SU-DHL-6 (cell line): ENCODE measurements at regions not wholly inside any gene's neighbourhood (a gene's known extent, or its start where the extent isn't known, plus 50 kb on each side); places are given as distances from the start of the nearest gene placed in this dataset.

Source experiments
- H2AFZ ChIP-seq: fragments of 200-600 bp; sonication (generic); 2 replicates; pipeline ENCODE4 v1.6.1; 2014; ENCODE audit warnings: low read depth, mild to moderate bottlenecking, moderate library complexity, mixed read lengths, antibody characterized with exemption, low read length; ENCODE audit not compliant: severe bottlenecking
- H3F3A ChIP-seq: fragments of 200-600 bp; shearing (Covaris generic); 2 replicates; pipeline ENCODE4 v1.6.0; 2016; ENCODE audit warnings: antibody characterized with exemption, mild to moderate bottlenecking; ENCODE audit not compliant: insufficient read depth
- H3K27ac ChIP-seq: fragments of 200-600 bp; sonication (generic); 2 replicates; pipeline ENCODE4 v1.5.1; 2016; ENCODE audit warnings: low read depth, mild to moderate bottlenecking, low read length, moderate library complexity, mixed read lengths
- H3K27me3 ChIP-seq: fragments of 200-600 bp; sonication (generic), shearing (Covaris generic); 2 replicates; pipeline ENCODE4 v1.6.0; 2014; ENCODE audit warnings: mild to moderate bottlenecking, low read length
- H3K36me3 ChIP-seq: fragments of 200-600 bp; sonication (generic); 2 replicates; pipeline ENCODE4 v1.6.1; 2014; ENCODE audit warnings: mild to moderate bottlenecking, low read length, mixed read lengths
- H3K4me2 ChIP-seq: fragments of 300-600, 200-600 bp; shearing (Covaris generic), sonication (generic); 2 replicates; pipeline ENCODE4 v1.6.0; 2014; ENCODE audit warnings: low read length, low read depth, mild to moderate bottlenecking; ENCODE audit not compliant: poor library complexity, severe bottlenecking
- H3K4me3 ChIP-seq: fragments of 200-600 bp; sonication (generic); 2 replicates; pipeline ENCODE4 v1.5.1; 2014; ENCODE audit warnings: antibody characterized with exemption, low read length, mild to moderate bottlenecking, mixed read lengths; ENCODE audit not compliant: insufficient read depth, poor library complexity, severe bottlenecking
- H3K79me2 ChIP-seq: fragments of 200-600 bp; sonication (generic); 2 replicates; pipeline ENCODE4 v1.6.1; 2014; ENCODE audit warnings: mild to moderate bottlenecking, low read length, moderate library complexity; ENCODE audit not compliant: insufficient read depth
- H3K9ac ChIP-seq: fragments of 200-600 bp; sonication (generic); 2 replicates; pipeline ENCODE4 v1.7.0; 2014; ENCODE audit warnings: mild to moderate bottlenecking, low read length
- H3K9me2 ChIP-seq: fragments of 200-600 bp; sonication (generic); replicated peaks from 2 replicates; pipeline ENCODE4 v1.6.1; 2014; ENCODE audit warnings: low read length; ENCODE audit not compliant: insufficient read depth
- H3K9me3 ChIP-seq: fragments of 200-600 bp; sonication (generic); 2 replicates; pipeline ENCODE4 v1.6.1; 2014; ENCODE audit warnings: low read length, mixed read lengths; ENCODE audit not compliant: insufficient read depth
- H4K20me1 ChIP-seq: fragments of 200-600 bp; sonication (generic); 2 replicates; pipeline ENCODE4 v1.6.1; 2014; ENCODE audit warnings: low read depth, mild to moderate bottlenecking, antibody characterized with exemption, low read length, moderate library complexity, mixed read lengths
- CTCF ChIP-seq: fragments of 200-600 bp; sonication (generic); IDR thresholded peaks from one replicate; pipeline ENCODE4 v1.5.1; 2017; ENCODE audit warnings: antibody characterized with exemption, mild to moderate bottlenecking, low read length, moderate library complexity; ENCODE audit not compliant: insufficient read depth, poor library complexity, severe bottlenecking
- EZH2phosphoT487 ChIP-seq: fragments of 200-600 bp; sonication (generic), shearing (Covaris generic); conservative IDR thresholded peaks from 2 replicates; pipeline ENCODE4 v1.6.1; 2018; ENCODE audit warnings: mild to moderate bottlenecking, antibody characterized with exemption, low read length, moderate library complexity, mixed read lengths

- Histone ChIP-seq H3K9ac (no peak overlapping the region), H3F3A (no peaks in the 10 kb centered on the region), H3K4me2 (no peak overlapping the region), H3K9me2 (no peaks in the 10 kb centered on the region), H3K36me3 (no peaks in the 10 kb centered on the region), H2AFZ (no peak overlapping the region), H3K79me2 (no peaks in the 10 kb centered on the region), H3K27ac (no peak overlapping the region), H4K20me1 (no peaks in the 10 kb centered on the region), H3K4me3 (no peak overlapping the region), H3K9me3 (no peaks in the 10 kb centered on the region), H3K27me3 (no peaks in the 10 kb centered on the region)
- TF ChIP-seq EZH2phosphoT487 (no peak), CTCF (no peak)
These were observed 320.1 kb downstream of the LMX1A start for GRCh38 chr1:165036403-165036802.

- Histone ChIP-seq H3K36me3 (no peaks in the 10 kb centered on the region), H3K9ac (no peak overlapping the region), H3K9me3 (no peaks in the 10 kb centered on the region), H3K4me2 (no peak overlapping the region), H4K20me1 (no peaks in the 10 kb centered on the region), H2AFZ (no peak overlapping the region), H3K9me2 (no peaks in the 10 kb centered on the region), H3F3A (no peaks in the 10 kb centered on the region), H3K4me3 (no peak overlapping the region), H3K79me2 (no peaks in the 10 kb centered on the region), H3K27ac (no peak overlapping the region), H3K27me3 (no peaks in the 10 kb centered on the region)
- no peak for TF ChIP-seq CTCF
- no peak for TF ChIP-seq EZH2phosphoT487
These were observed 322.2 kb downstream of the LMX1A start for GRCh38 chr1:165034136-165034809.

DNA sequence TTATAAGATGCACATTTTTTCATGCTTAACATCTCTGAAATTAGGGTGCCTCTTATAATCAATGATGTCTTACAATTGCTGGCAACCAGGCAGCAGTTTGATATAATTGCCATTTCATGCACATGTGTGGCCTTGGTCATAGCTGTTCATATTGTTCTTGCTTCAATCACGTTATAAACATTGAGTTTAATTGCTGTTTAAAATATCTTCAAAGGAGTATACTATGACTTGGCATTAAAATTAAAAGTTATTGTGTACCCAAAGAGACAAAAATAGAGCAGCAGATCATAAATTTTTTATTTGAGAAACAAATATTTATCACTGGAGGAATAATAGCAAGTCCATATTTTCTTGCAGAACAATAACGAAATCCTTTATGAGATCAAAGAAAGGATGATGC is 325.5 kb downstream of the LMX1A start:
- Histone ChIP-seq H3K9ac (no peak overlapping the region), H3K27ac (no peak overlapping the region), H3K27me3 (no peaks in the 10 kb centered on the region), H3K36me3 (no peaks in the 10 kb centered on the region), H3K79me2 (no peaks in the 10 kb centered on the region), H2AFZ (no peak overlapping the region), H3K9me3 (no peaks in the 10 kb centered on the region), H3F3A (no peaks in the 10 kb centered on the region), H3K9me2 (no peaks in the 10 kb centered on the region), H3K4me2 (no peak overlapping the region), H4K20me1 (no peaks in the 10 kb centered on the region), H3K4me3 (no peak overlapping the region)
- TF ChIP-seq CTCF (no peak), EZH2phosphoT487 (no peak)
